Muscle of leg (tissue), 3 donors: ENCODE measurements at regions not wholly inside any gene's neighbourhood (a gene's known extent, or its start where the extent isn't known, plus 50 kb on each side); places are given as distances from the start of the nearest gene placed in this dataset.

ENCODE experiments used
- DNase-seq: peaks from one replicate; pipeline ENCODE4 v3.0.0; 2013
- H3K27ac ChIP-seq: one replicate; pipeline ENCODE4 v1.5.1; 2013; ENCODE audit warnings: mild to moderate bottlenecking, low read length, control low read depth
- H3K27me3 ChIP-seq: one replicate; pipeline ENCODE4 v1.6.1; 2013; ENCODE audit warnings: low read length; ENCODE audit not compliant: control insufficient read depth, insufficient read depth
- H3K36me3 ChIP-seq: one replicate; pipeline ENCODE4 v1.6.1; 2013; ENCODE audit warnings: low read length; ENCODE audit not compliant: control insufficient read depth, insufficient read depth
- H3K4me1 ChIP-seq: one replicate; pipeline ENCODE4 v1.6.1; 2013; ENCODE audit warnings: low read length; ENCODE audit not compliant: control insufficient read depth, insufficient read depth
- H3K4me3 ChIP-seq: one replicate; pipeline ENCODE4 v1.5.1; 2013; ENCODE audit warnings: low read length, control low read depth
- H3K9me3 ChIP-seq: replicated peaks from 2 replicates; pipeline ENCODE4 v1.6.1; 2013; ENCODE audit warnings: low read depth, low read length; ENCODE audit not compliant: control insufficient read depth
- WGBS: methylation state at CpG from one replicate; pipeline ENCODE4 v1.1.5; 2013; ENCODE audit warnings: missing lambda C conversion rate; ENCODE audit not compliant: insufficient coverage; 5-methylcytosine and 5-hydroxymethylcytosine counted together

- Histone ChIP-seq H3K4me1 (no peaks in the 10 kb centered on the region), H3K27ac (no peak overlapping the region), H3K27me3 (no peaks in the 10 kb centered on the region), H3K4me3 (no peak overlapping the region), H3K36me3 (no peaks in the 10 kb centered on the region), H3K9me3 (no peaks in the 10 kb centered on the region)
- 20% methylated on average over 2 of the region's 3 CpGs for WGBS
- DNase-seq, result no peak
Observed at GRCh38 chr11:92576315-92576714, 351.7 kb downstream of the FAT3 start.

DNA sequence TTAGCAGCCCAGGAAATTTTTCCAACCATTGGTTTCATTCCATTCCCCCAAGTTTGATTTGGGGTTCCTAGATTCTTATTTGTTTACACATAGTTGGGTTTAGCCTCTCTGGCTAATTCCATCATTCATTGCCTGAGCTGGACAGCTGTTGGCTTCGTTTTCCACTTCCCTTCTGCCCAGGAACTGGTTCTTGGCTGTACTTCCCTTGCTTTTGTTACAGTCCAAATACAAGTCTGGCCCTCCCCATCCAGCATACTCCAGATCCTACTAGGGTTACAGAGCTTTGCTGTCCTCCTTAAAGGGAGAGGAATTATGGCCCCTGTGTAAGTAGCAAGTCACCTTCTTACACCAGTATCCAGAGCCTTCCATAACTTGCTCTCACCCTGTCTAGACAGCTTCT lies 356.3 kb downstream of the FAT3 start:
- H3K27ac ChIP-seq, result no peak overlapping the region
- 20% methylated on average over 1 of the region's 1 CpG for WGBS
- no peaks in the 10 kb centered on the region for H3K36me3 ChIP-seq
- no peak overlapping the region for H3K4me3 ChIP-seq
- DNase-seq, result peak; percentile 7
- no peaks in the 10 kb centered on the region for H3K27me3 ChIP-seq
- H3K9me3 ChIP-seq, result no peaks in the 10 kb centered on the region
- H3K4me1 ChIP-seq, result no peaks in the 10 kb centered on the region

GRCh38 chr11:92588393-92588792 lies 363.8 kb downstream of the FAT3 start:
- Histone ChIP-seq H3K27me3 (no peaks in the 10 kb centered on the region), H3K27ac (no peak overlapping the region), H3K9me3 (no peaks in the 10 kb centered on the region), H3K36me3 (no peaks in the 10 kb centered on the region), H3K4me3 (no peak overlapping the region), H3K4me1 (no peaks in the 10 kb centered on the region)
- DNase-seq, result no peak

DNA sequence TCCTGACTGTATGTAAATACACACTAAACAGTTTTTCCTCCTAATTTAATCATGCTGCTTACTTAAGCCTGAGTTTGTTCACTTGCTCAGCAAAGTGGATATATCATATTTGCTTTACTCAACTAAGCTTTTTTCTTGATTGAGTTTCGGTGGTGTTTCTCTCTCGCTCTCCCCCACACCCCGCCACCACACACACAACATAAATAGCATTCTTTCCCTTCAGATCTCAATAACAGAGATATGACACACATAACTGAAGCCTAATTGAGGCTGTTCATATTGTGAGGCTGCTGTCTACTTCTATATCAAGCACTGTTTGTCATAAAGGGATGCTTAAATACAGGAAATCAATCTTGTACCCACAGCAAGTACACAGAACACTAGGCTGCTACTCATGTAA lies 364.9 kb downstream of the FAT3 start:
- Histone ChIP-seq H3K27me3 (no peaks in the 10 kb centered on the region), H3K4me1 (no peaks in the 10 kb centered on the region), H3K4me3 (no peak overlapping the region), H3K36me3 (no peaks in the 10 kb centered on the region), H3K27ac (no peak overlapping the region), H3K9me3 (no peaks in the 10 kb centered on the region)
- WGBS, result no CpG with 5 or more reads among the region's 3 CpGs
- no peak for DNase-seq

- Histone ChIP-seq H3K27ac (no peak overlapping the region), H3K36me3 (no peaks in the 10 kb centered on the region), H3K9me3 (no peaks in the 10 kb centered on the region), H3K4me1 (no peaks in the 10 kb centered on the region), H3K4me3 (no peak overlapping the region), H3K27me3 (no peaks in the 10 kb centered on the region)
- no CpG with 5 or more reads among the region's 2 CpGs for WGBS
- no peak for DNase-seq
Observed at GRCh38 chr11:92591521-92591920, 366.9 kb downstream of the FAT3 start.

DNA sequence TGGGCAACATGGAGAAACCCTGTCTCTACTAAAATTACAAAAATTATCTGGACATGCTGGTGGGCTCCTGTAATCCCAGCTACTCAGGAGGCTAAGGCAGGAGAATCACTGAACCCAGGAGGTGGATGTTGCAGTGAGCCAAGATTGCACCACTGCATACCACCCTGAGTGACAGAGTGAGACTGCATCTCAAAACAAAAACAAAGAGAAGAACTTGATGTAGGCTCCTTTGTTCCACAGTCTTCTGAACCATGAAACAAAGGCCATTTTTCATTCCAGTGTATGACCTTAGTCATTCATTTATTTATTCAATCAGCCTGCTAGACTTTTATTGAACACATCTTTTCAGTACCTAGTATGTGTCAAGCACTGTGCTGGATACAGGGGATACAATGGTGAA lies 369.6 kb downstream of the FAT3 start:
- Histone ChIP-seq H3K36me3 (no peaks in the 10 kb centered on the region), H3K9me3 (no peaks in the 10 kb centered on the region), H3K4me1 (no peaks in the 10 kb centered on the region), H3K4me3 (no peak overlapping the region), H3K27ac (no peak overlapping the region), H3K27me3 (no peaks in the 10 kb centered on the region)
- no peak for DNase-seq

GRCh38 chr11:92595052-92595451 lies 370.4 kb downstream of the FAT3 start:
- no CpG with 5 or more reads among the region's 1 CpG for WGBS
- DNase-seq, result no peak
- H3K4me1 ChIP-seq, result no peaks in the 10 kb centered on the region

GRCh38 chr11:92596596-92597317 lies 372.1 kb downstream of the FAT3 start:
- no peak for DNase-seq
- no peaks in the 10 kb centered on the region for H3K9me3 ChIP-seq
- no CpG with 5 or more reads among the region's 1 CpG for WGBS
- H3K36me3 ChIP-seq, result no peaks in the 10 kb centered on the region
- H3K4me3 ChIP-seq, result no peak overlapping the region
- no peaks in the 10 kb centered on the region for H3K4me1 ChIP-seq
- no peak overlapping the region for H3K27ac ChIP-seq
- no peaks in the 10 kb centered on the region for H3K27me3 ChIP-seq

More at GRCh38 chr11:92595052-92595451, 370.4 kb downstream of the FAT3 start:
- no peaks in the 10 kb centered on the region for H3K27me3 ChIP-seq
- no peaks in the 10 kb centered on the region for H3K36me3 ChIP-seq
- H3K27ac ChIP-seq, result no peak overlapping the region
- no peak overlapping the region for H3K4me3 ChIP-seq
- H3K9me3 ChIP-seq, result no peaks in the 10 kb centered on the region

- Histone ChIP-seq H3K27me3 (no peaks in the 10 kb centered on the region), H3K36me3 (no peaks in the 10 kb centered on the region), H3K4me1 (no peaks in the 10 kb centered on the region), H3K4me3 (no peak overlapping the region), H3K9me3 (no peaks in the 10 kb centered on the region), H3K27ac (no peak overlapping the region)
- DNase-seq, result no peak
- WGBS, result 100% methylated on average over 1 of the region's 4 CpGs
Observed at GRCh38 chr11:92601048-92601447, 368.4 kb upstream of the MTNR1B start.

DNA sequence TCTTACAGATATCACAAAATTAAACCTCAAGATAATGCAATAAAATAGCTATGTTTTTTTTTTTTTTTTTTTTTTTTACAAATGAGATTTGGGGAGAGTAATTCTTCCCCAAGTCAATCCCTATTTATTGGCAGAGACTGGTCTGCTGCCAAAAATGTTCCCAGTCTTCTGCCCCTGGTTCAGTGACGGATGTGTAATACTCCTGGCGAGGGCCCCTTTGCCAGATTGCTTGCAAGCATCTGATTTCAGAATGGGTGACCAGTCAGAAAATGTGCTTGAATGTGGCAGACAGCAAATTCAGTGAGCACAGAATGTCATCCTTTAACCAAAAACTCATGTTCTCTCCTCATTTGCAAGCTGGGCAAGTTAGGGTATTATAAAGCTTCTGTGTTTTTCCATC lies 363.8 kb upstream of the MTNR1B start:
- Histone ChIP-seq H3K27ac (no peak overlapping the region), H3K4me3 (no peak overlapping the region), H3K9me3 (no peaks in the 10 kb centered on the region), H3K4me1 (no peaks in the 10 kb centered on the region), H3K36me3 (no peaks in the 10 kb centered on the region), H3K27me3 (no peaks in the 10 kb centered on the region)
- WGBS, result no CpG with 5 or more reads among the region's 2 CpGs
- no peak for DNase-seq
